SK-N-MC (cell line): ENCODE measurements at regions not wholly inside any gene's neighbourhood (a gene's known extent, or its start where the extent isn't known, plus 50 kb on each side); places are given as distances from the start of the nearest gene placed in this dataset.

ENCODE experiments used
- EZH2 ChIP-seq: fragments of 200-600 bp; sonication (generic); IDR thresholded peaks from one replicate; pipeline ENCODE4 v1.6.1; 2017; ENCODE audit warnings: antibody characterized with exemption
- POLR2AphosphoS5 ChIP-seq: IDR thresholded peaks from 2 replicates; pipeline ENCODE4 v1.6.1; 2012; ENCODE audit warnings: mild to moderate bottlenecking, low read depth, low read length, borderline replicate concordance

GRCh38 chr3:167110901-167111300, 269.2 kb downstream of the ZBBX start:
- TF ChIP-seq POLR2AphosphoS5 (no peak), EZH2 (no peak)
